Left ventricle myocardium inferior (tissue), 1 donor: ENCODE measurements at regions not wholly inside any gene's neighbourhood (a gene's known extent, or its start where the extent isn't known, plus 50 kb on each side); places are given as distances from the start of the nearest gene placed in this dataset.

Experiments
- DNase-seq: peaks from one replicate; pipeline ENCODE4 v3.0.0-alpha.2; 2020
- H3K27ac ChIP-seq: fragments of 200-600 bp; replicated peaks from 2 replicates; pipeline ENCODE4 v1.8.0; 2021
- H3K27me3 ChIP-seq: fragments of 200-600 bp; 2 replicates; pipeline ENCODE4 v1.8.0; 2021; ENCODE audit warnings: low read depth
- H3K36me3 ChIP-seq: fragments of 200-600 bp; 2 replicates; pipeline ENCODE4 v1.8.0; 2021
- H3K4me1 ChIP-seq: fragments of 200-600 bp; 2 replicates; pipeline ENCODE4 v1.8.0; 2021
- H3K4me3 ChIP-seq: fragments of 200-600 bp; 2 replicates; pipeline ENCODE4 v1.8.0; 2021; ENCODE audit warnings: mild to moderate bottlenecking, moderate library complexity
- H3K9me3 ChIP-seq: fragments of 200-600 bp; replicated peaks from 2 replicates; pipeline ENCODE4 v1.8.0; 2021
- intact Hi-C: fragments of 100-400 bp; cut with micrococcal nuclease; formaldehyde crosslinking; loops from one replicate; pipeline ENCODE4 v1.11.0; 2022
- TF ChIP-seq, protein P1 (sequence below): fragments of 200-600 bp; IDR thresholded peaks from 2 replicates; pipeline ENCODE4 v1.8.0; 2021; ENCODE audit warnings: antibody characterized with exemption, mild to moderate bottlenecking, borderline replicate concordance
- donor health status: DM: no; HTN: yes; CAD: no; lungs with severe emphysema.

DNA sequence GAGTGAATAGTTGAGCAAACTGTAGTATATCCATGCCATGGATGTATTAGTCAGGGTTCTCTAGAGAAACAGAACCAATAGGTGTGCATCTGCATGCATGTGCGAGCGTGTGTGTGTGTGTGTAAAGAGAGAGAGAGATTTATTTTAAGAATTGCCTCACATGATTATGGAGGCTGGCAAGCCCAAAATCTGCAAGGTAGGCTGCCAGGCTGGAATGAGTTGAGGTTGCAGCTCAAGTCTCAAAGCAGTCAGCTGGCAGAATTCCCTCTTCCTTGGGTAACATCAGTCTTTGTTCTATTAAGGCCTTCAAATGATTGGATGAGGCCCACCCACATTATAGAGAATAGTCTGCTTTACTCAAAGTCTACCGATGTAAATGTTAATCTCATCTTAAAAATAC is 187.8 kb downstream of the ANAPC1 start:
- TF ChIP-seq, protein P1, sequence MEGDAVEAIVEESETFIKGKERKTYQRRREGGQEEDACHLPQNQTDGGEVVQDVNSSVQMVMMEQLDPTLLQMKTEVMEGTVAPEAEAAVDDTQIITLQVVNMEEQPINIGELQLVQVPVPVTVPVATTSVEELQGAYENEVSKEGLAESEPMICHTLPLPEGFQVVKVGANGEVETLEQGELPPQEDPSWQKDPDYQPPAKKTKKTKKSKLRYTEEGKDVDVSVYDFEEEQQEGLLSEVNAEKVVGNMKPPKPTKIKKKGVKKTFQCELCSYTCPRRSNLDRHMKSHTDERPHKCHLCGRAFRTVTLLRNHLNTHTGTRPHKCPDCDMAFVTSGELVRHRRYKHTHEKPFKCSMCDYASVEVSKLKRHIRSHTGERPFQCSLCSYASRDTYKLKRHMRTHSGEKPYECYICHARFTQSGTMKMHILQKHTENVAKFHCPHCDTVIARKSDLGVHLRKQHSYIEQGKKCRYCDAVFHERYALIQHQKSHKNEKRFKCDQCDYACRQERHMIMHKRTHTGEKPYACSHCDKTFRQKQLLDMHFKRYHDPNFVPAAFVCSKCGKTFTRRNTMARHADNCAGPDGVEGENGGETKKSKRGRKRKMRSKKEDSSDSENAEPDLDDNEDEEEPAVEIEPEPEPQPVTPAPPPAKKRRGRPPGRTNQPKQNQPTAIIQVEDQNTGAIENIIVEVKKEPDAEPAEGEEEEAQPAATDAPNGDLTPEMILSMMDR = no peak

DNA sequence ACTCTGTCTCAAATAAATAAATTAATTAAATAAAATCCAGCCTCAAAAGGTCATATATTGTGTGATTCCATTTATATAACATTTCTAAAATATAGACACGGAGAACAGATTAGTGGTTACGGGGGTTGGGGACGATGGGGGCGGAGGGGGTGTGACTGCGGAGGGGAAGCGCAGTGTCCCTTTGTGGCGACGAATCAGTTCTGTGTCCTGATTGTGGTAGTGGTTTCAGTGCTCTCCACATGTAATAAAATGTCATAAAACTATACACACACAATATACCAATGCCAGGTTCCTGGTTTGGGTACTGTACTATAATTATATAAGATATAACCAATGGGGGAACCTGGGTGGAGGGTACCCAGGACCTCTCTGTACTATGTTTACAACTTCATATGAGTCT is 186.4 kb downstream of the ANAPC1 start:
- TF ChIP-seq, protein P1 = no peak
- DNase-seq = no peak
- Histone ChIP-seq H3K9me3 (peaks cover 19% of the 10 kb centered on the region), H3K4me1 (peaks cover 11% of the 10 kb centered on the region), H3K36me3 (no peaks in the 10 kb centered on the region), H3K27me3 (no peaks in the 10 kb centered on the region), H3K27ac (no peak overlapping the region), H3K4me3 (no peak overlapping the region)
- intact Hi-C loops = no loop called here

More for the DNA sequence above, 187.8 kb downstream of the ANAPC1 start:
- DNase-seq = no peak
- Histone ChIP-seq H3K27ac (no peak overlapping the region), H3K9me3 (peaks cover 19% of the 10 kb centered on the region), H3K36me3 (no peaks in the 10 kb centered on the region), H3K4me3 (no peak overlapping the region), H3K4me1 (no peaks in the 10 kb centered on the region), H3K27me3 (no peaks in the 10 kb centered on the region)
- intact Hi-C loops = no loop called here

DNA sequence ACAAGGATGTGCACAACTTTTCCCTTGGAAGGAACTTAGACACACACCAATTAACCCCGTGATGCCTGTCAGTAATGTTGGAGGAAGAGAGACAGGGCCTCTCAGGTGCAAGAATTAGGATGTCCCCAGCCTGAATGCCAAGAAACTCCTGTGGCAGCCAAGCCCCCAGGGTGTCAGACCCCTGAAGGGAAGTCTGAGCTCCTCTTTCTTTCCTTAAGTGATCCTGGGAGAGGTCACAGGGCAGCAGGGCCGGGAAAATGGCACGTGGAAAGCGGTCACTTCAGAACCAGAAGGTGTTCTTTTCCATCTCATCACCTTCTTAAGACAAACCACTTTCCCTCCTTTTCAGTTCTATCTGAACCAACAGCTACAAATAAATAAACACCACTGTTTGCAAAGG is 185.9 kb downstream of the ANAPC1 start:
- no peak for DNase-seq
- Histone ChIP-seq H3K36me3 (no peaks in the 10 kb centered on the region), H3K9me3 (peaks cover 19% of the 10 kb centered on the region), H3K27ac (no peak overlapping the region), H3K27me3 (no peaks in the 10 kb centered on the region), H3K4me1 (peaks cover 13% of the 10 kb centered on the region), H3K4me3 (no peak overlapping the region)
- intact Hi-C loops = no loop called here
- TF ChIP-seq, protein P1 = no peak

DNA sequence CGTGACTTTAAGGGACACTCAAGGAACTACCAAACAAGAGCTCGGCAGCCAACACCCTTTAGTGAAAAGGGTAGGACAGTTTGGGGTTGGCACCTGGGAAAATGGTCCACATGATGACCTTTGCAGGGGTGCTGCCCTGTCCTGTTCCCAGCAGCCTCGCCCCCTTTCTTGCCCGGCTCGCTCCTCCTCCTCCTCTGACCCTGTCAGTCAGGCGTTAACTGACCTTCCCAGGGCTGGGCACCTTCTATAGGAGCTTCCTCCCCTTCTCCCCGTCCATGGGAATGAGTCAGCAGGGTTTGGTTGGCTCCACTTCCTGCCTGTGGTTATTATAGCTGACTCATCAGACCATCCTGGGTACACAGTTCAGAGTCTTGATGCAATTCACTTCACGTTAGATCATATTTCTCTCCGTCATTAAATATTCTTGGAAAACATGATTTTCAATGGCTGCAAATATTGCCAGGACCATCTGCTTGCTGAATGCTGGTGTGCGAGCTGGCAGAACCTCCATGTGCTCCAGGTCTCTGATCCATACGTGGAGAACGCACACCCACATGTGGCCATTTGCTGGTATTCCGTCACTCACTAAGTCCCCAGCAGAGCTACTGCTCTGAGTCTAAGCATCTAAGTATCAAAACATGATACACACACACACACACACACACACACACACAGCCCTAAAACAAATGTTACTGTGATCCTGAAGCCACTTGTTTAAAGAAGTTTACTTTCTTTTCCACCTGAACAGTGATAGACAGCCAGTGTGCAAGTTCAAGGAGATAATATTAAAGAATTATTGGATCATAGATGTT is 185.0 kb downstream of the ANAPC1 start:
- H3K4me3 ChIP-seq = no peak overlapping the region
- no peak overlapping the region for H3K27ac ChIP-seq
- intact Hi-C loops = no loop called here

DNA sequence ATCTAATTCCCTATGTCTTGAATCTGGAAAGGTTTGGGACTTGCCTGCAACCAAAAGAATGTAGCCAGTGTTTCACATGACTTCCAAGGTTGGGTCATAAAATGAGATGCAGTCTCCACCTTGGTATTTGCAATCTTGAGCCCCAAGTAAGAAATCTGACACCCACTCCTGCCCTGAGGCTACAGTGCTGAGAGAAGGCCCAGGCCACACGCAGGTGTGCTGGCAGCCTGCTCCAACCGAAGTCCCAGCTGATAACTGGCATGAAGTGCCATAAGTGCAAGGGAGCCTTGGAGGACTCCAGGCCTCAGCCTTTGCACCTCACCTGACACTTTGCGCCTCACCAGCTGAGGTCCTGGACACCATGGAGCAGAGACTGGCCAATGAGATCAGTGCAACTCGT is 182.7 kb downstream of the ANAPC1 start:
- no peaks in the 10 kb centered on the region for H3K36me3 ChIP-seq
- H3K27ac ChIP-seq = no peak overlapping the region
- no peaks in the 10 kb centered on the region for H3K27me3 ChIP-seq
- DNase-seq = no peak
- TF ChIP-seq, protein P1 = no peak
- intact Hi-C loops = no loop called here
- H3K4me1 ChIP-seq = peaks cover 13% of the 10 kb centered on the region
- no peaks in the 10 kb centered on the region for H3K9me3 ChIP-seq
- H3K4me3 ChIP-seq = no peak overlapping the region

More for the DNA sequence above, 185.0 kb downstream of the ANAPC1 start:
- TF ChIP-seq, protein P1 = no peak
- Histone ChIP-seq H3K9me3 (peaks cover 14% of the 10 kb centered on the region), H3K36me3 (no peaks in the 10 kb centered on the region), H3K4me1 (peaks cover 13% of the 10 kb centered on the region), H3K27me3 (no peaks in the 10 kb centered on the region)
- DNase-seq = peak; percentile 41
